ENCODE measurements at regions not wholly inside any gene's neighbourhood (a gene's known extent, or its start where the extent isn't known, plus 50 kb on each side); places are given as distances from the start of the nearest gene placed in this dataset.

GRCh38 chr19:28409859-28410258 is 803.1 kb downstream of the UQCRFS1 start:
- no peak overlapping the region for H3K27ac ChIP-seq
- no peak overlapping the region for H3K4me3 ChIP-seq
- no peaks in the 10 kb centered on the region for H3K27me3 ChIP-seq
- 57 to 73% (median 64%) methylated on average over 4 to 5 of the region's 5 CpGs for WGBS, 4 donors
- TF ChIP-seq CTCF (IDR thresholded peaks at IDR 0.05), result no peak
- TF ChIP-seq POLR2A (IDR thresholded peaks at IDR 0.05), result no peak
- intact Hi-C loops (cut with DNase I), result no loop called here
- no peaks in the 10 kb centered on the region for H3K9me3 ChIP-seq (replicated peaks in 1 of 3)
- H3K36me3 ChIP-seq (replicated peaks in 1 of 2), result no peaks in the 10 kb centered on the region
- H3K4me1 ChIP-seq (replicated peaks in 1 of 2), result no peaks in the 10 kb centered on the region
- DNase-seq, result no peak

- intact Hi-C loops (cut with DNase I), result no loop called here
- Histone ChIP-seq H3K9me3 (replicated peaks in 1 of 3) (no peaks in the 10 kb centered on the region), H3K36me3 (replicated peaks in 1 of 2) (no peaks in the 10 kb centered on the region), H3K27me3 (peaks cover 8% of the 10 kb centered on the region), H3K27ac (no peak overlapping the region), H3K4me1 (replicated peaks in 1 of 2) (no peaks in the 10 kb centered on the region), H3K4me3 (no peak overlapping the region)
- TF ChIP-seq CTCF (IDR thresholded peaks at IDR 0.05), result no peak
- TF ChIP-seq POLR2A (IDR thresholded peaks at IDR 0.05), result no peak
- DNase-seq, result no peak
- 48 to 75% (median 65%) methylated on average over 2 of the region's 2 CpGs for WGBS, 4 donors
Measured at GRCh38 chr19:28406966-28407365, 806.0 kb downstream of the UQCRFS1 start.

- TF ChIP-seq CTCF (IDR thresholded peaks at IDR 0.05), result no peak
- no peak for TF ChIP-seq POLR2A (IDR thresholded peaks at IDR 0.05)
- no peak overlapping the region for H3K4me3 ChIP-seq
- H3K27ac ChIP-seq, result peak overlapping the region in 1 of 5 donors; percentile 29
- H3K9me3 ChIP-seq (replicated peaks in 1 of 3), result no peaks in the 10 kb centered on the region
- WGBS, 4 donors, result 49 to 60% (median 54%) methylated on average over 13 of the region's 13 CpGs
- H3K4me1 ChIP-seq (replicated peaks in 1 of 2), result no peaks in the 10 kb centered on the region
- peaks cover 10% of the 10 kb centered on the region for H3K27me3 ChIP-seq
- intact Hi-C loops (cut with DNase I), result no loop called here
- DNase-seq, result no peak
- no peaks in the 10 kb centered on the region for H3K36me3 ChIP-seq (replicated peaks in 1 of 2)
Measured at GRCh38 chr19:28405346-28405742, 807.6 kb downstream of the UQCRFS1 start.

- H3K27ac ChIP-seq, result peak overlapping the region in 1 of 5 donors; percentile 21
- H3K4me1 ChIP-seq (replicated peaks in 1 of 2), result no peaks in the 10 kb centered on the region
- TF ChIP-seq CTCF (IDR thresholded peaks at IDR 0.05) (no peak), POLR2A (IDR thresholded peaks at IDR 0.05) (no peak)
- no peaks in the 10 kb centered on the region for H3K36me3 ChIP-seq (replicated peaks in 1 of 2)
- H3K4me3 ChIP-seq, result no peak overlapping the region
- intact Hi-C loops (cut with DNase I), result no loop called here
- H3K27me3 ChIP-seq, result peaks cover 10% of the 10 kb centered on the region
- no peaks in the 10 kb centered on the region for H3K9me3 ChIP-seq (replicated peaks in 1 of 3)
- WGBS, 4 donors, result 33 to 42% (median 41%) methylated on average over 4 of the region's 4 CpGs
- no peak for DNase-seq
Measured at GRCh38 chr19:28404472-28404871, 808.5 kb downstream of the UQCRFS1 start.
